ENCODE measurements at regions not wholly inside any gene's neighbourhood (a gene's known extent, or its start where the extent isn't known, plus 50 kb on each side); places are given as distances from the start of the nearest gene placed in this dataset.

- TF ChIP-seq CTCF (IDR thresholded peaks at IDR 0.05) (no peak), POLR2AphosphoS5 (IDR thresholded peaks at IDR 0.05) (no peak), POLR2A (IDR thresholded peaks at IDR 0.05) (peak in 1 of 4 donors; percentile 17), EP300 (IDR thresholded peaks at IDR 0.05) (no peak)
Observed at GRCh38 chr13:80400164-80400864, 59.4 kb upstream of the SPRY2 start.

All from upper lobe of left lung (tissue), 4 donors.